ENCODE measurements at regions not wholly inside any gene's neighbourhood (a gene's known extent, or its start where the extent isn't known, plus 50 kb on each side); places are given as distances from the start of the nearest gene placed in this dataset.
A peak's percentile ranks its signal among the peaks of the same experiment; 100 is the strongest.
"Not testable (repeated sequence)": the region's sequence is repeated elsewhere in the genome, so short reads cannot be mapped to it uniquely, and the experiment has no call there.

GRCh38 chr4:144411119-144411518 lies 234.8 kb upstream of the HHIP start:
- no peak for DNase-seq (ENCODE audit: low read depth in 2 of 2)
- no peak for TF ChIP-seq CTCF (IDR thresholded peaks at IDR 0.05; ENCODE audit: low read depth, low read length)
- no peak overlapping the region for H3K4me3 ChIP-seq (replicated peaks in 1 of 2; ENCODE audit: low read depth in 2 of 2, low read length in 2 of 2)

GRCh38 chr4:144411700-144412099 lies 234.3 kb upstream of the HHIP start:
- no peak for DNase-seq (ENCODE audit: low read depth in 2 of 2)
- TF ChIP-seq CTCF (IDR thresholded peaks at IDR 0.05; ENCODE audit: low read depth, low read length), result no peak
- H3K4me3 ChIP-seq (replicated peaks in 1 of 2; ENCODE audit: low read depth in 2 of 2, low read length in 2 of 2), result no peak overlapping the region

- no peak for DNase-seq (ENCODE audit: low read depth in 2 of 2)
- H3K4me3 ChIP-seq (replicated peaks in 1 of 2; ENCODE audit: low read depth in 2 of 2, low read length in 2 of 2), result no peak overlapping the region
- no peak for TF ChIP-seq CTCF (IDR thresholded peaks at IDR 0.05; ENCODE audit: low read depth, low read length)
These were observed 224.9 kb upstream of the HHIP start for GRCh38 chr4:144421056-144421455.

DNA sequence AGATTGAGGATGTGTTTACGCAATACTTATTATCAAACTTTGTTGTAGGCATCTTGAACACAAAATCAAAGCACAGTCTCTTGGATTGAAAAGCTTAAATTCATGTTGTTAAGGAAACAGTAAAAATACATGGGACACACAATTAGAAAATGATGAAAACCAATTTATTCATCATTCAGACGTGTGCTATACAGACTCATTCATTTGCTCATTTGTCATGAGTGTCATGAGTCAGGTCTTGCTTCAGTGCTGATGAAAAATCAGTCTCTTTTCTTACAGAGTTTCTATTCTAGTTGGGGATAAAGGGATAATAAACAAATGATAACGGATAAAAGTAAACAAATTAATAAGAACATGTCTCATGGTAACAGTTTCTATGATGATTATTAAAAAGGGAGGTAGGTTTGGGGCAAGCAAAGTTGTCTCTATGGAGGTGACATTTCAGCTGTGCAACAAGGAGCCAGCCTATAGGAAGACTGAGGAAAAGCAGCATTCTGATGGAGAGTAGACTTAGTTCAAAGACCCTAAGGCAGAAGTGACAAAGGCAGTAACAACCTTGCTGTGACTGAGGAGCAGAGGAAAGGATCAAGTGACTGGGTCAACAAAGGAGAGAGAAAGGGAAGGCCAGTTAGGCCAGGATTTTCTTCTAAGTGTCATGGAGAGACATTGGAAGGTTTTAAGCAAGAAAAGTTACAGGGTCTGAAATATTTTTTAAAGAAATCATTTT lies 224.0 kb upstream of the HHIP start:
- DNase-seq (ENCODE audit: low read depth in 2 of 2), result peak in 1 of 2 donors; percentile 32
- no peak overlapping the region for H3K4me3 ChIP-seq (replicated peaks in 1 of 2; ENCODE audit: low read depth in 2 of 2, low read length in 2 of 2)
- no peak for TF ChIP-seq CTCF (IDR thresholded peaks at IDR 0.05; ENCODE audit: low read depth, low read length)

- H3K4me3 ChIP-seq (replicated peaks in 1 of 2; ENCODE audit: low read depth in 2 of 2, low read length in 2 of 2), result no peak overlapping the region
- DNase-seq (ENCODE audit: low read depth in 2 of 2), result no peak
- no peak for TF ChIP-seq CTCF (IDR thresholded peaks at IDR 0.05; ENCODE audit: low read depth, low read length)
These were observed 222.0 kb upstream of the HHIP start for GRCh38 chr4:144423930-144424329.

DNA sequence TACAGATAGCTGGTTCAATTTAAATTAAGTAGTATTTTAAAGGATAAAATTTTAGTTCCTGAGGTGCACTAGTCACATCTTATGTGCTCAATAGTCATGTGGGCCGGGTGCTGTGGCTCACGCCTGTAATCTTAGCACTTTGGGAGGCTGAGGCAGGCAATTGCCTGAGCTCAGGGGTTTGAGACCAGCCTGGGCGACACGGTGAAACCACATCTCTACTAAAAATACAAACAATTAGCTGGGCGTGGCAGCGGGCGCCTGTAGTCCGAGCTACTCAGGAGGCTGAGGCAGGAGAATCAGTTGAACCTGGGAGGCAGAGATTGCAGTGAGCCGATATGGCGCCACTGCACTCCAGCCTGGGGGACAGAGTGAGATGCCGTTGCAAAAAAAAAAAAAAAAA lies 219.9 kb upstream of the HHIP start:
- DNase-seq (ENCODE audit: low read depth in 2 of 2), result not testable (repeated sequence)

GRCh38 chr4:144442713-144443112 lies 203.2 kb upstream of the HHIP start:
- DNase-seq (ENCODE audit: low read depth in 2 of 2), result no peak
- TF ChIP-seq CTCF (IDR thresholded peaks at IDR 0.05; ENCODE audit: low read depth, low read length), result no peak
- no peak overlapping the region for H3K4me3 ChIP-seq (replicated peaks in 1 of 2; ENCODE audit: low read depth in 2 of 2, low read length in 2 of 2)

More for the DNA sequence above, 219.9 kb upstream of the HHIP start:
- not testable (repeated sequence) for H3K4me3 ChIP-seq (replicated peaks in 1 of 2; ENCODE audit: low read depth in 2 of 2, low read length in 2 of 2)

All from cardiac fibroblast (primary cell).